GM18505 (cell line): ENCODE measurements at regions not wholly inside any gene's neighbourhood (a gene's known extent, or its start where the extent isn't known, plus 50 kb on each side); places are given as distances from the start of the nearest gene placed in this dataset.
"Not testable (repeated sequence)": the region's sequence is repeated elsewhere in the genome, so short reads cannot be mapped to it uniquely, and the experiment has no call there.

Experiments used
- ATAC-seq: cut with Tn5 transposase; IDR thresholded peaks from one replicate; pipeline ENCODE4 v1.9.1; 2021; ENCODE audit not compliant: unreplicated experiment
- POLR2A ChIP-seq: IDR thresholded peaks from 4 replicates; pipeline ENCODE4 v1.6.1; 2011; ENCODE audit warnings: borderline replicate concordance; ENCODE audit not compliant: insufficient read depth, insufficient read length; ENCODE audit errors: extremely low read depth

GRCh38 chr6:145153495-145153894 is 581.8 kb downstream of the EPM2A start:
- no peak for ATAC-seq
- TF ChIP-seq POLR2A: no peak

DNA sequence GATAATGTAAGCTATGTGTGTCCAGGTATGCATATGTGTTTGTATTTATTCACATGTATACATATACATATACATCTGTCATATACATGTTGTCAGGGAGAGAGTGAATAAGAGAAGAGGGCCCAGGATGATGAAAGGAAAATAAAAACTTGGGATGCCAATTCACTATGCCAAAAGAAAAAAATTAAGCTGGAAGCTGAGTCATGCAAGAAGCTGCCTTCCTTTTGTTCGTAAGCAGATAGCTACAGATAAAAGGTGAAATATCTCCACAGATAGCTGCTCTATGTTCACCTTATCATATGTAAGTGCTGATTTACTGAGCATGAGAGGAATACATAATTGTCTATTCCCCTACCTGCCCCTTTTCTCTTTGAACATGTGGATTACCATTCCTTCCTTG is 579.9 kb downstream of the EPM2A start:
- no peak for TF ChIP-seq POLR2A
- no peak for ATAC-seq

- TF ChIP-seq POLR2A: no peak
- ATAC-seq: no peak
Observed at GRCh38 chr6:145155873-145156782, 579.2 kb downstream of the EPM2A start.

- ATAC-seq: not testable (repeated sequence)
Observed at GRCh38 chr6:145158636-145159035, 576.7 kb downstream of the EPM2A start.

DNA sequence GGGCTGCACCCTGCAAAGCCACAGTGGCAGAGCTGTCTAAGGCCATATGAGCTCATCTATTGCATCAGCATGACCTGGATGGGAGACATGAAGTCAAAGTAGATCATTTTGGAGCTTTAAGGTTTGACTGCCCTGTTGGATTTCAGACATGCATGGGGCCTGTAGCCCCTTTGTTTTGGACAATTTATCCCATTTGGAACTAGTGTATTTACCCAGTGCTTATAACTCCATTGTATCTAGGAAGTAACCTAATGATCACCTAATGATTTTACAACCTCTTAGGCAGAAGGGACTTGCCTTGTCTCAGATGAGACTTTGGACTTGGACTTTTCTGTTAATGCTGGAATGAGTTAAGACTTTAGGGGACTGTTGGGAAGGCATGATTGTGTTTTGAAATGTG is 575.4 kb downstream of the EPM2A start:
- no peak for TF ChIP-seq POLR2A
- no peak for ATAC-seq

DNA sequence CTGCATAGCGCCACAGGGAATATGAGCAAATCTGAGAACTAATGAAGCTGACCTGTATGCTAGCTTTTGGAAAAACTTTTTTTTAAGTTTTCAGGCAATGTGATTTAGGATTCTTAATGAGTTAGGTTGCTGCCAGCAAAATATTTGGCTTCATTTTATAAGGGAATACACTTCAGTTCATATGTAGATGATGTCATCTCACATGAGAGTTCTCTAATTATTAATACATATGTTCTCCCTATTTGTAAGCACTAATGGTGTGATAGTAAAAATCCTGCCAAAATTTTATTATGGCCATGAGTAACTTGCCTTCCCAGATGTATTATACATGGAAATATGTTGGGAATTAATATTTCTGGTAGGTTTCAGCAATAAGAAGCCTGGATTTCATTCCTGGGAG is 573.8 kb downstream of the EPM2A start:
- TF ChIP-seq POLR2A: no peak
- no peak for ATAC-seq

DNA sequence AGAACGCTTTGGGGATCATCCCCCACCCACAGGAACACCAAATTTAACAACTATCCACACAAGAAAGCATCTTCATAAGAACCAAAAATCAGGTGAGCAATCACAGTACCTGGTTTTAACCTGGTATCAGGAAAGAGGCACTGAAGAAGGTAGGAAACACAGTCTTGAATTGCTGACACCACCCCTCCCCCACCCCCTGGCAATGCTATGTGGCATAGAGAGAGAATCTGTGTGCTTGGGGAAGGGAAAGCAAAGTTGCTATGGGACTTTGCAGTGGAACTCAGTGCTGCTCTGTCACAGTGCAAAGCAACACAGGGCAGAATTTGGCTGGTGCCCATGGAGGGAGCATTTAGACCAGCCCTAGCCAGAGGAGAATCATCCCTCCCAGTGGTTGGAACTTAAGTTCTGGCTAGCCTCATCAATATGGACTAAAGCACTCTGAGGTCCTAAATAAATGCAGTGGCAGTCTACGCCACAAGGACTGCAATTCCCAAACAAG is 565.5 kb downstream of the EPM2A start:
- TF ChIP-seq POLR2A: no peak
- no peak for ATAC-seq

DNA sequence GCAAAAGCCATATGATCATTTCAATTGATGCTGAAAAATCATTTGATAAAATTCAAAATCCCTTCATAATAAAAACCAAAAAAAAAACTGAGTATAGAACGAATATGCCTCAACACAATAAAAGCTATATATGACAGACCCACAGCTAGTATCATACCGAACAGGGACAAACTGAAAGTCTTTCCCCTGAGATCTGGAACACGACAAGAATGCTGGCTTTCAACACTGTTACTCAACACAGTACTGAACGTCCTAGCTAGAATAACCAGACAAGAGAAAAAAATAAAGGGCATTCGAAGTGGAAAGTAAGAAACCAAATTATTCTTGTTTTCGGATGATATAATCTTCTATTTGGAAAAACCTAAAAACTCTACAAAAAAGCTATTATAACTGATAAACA is 559.9 kb downstream of the EPM2A start:
- TF ChIP-seq POLR2A: no peak
- ATAC-seq: no peak

DNA sequence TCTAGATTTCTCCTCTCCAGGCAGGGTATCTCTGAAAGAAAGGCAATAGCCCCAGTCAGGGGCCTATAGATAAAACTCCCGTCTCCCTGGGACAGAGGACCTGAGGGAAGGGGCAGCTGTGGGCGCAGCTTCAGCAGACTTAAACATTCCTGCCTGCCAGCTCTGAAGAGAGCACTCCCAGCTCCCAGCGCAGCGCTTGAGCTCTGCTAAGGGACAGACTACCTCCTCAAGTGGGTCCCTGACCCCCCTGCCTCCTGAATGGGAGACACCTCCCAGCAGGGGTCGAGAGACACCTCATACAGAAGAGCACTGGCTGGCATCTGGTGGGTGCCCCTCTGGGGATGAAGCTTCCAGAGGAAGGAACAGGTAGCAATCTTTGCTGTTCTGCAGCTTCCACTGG is 556.9 kb downstream of the EPM2A start:
- TF ChIP-seq POLR2A: no peak

DNA sequence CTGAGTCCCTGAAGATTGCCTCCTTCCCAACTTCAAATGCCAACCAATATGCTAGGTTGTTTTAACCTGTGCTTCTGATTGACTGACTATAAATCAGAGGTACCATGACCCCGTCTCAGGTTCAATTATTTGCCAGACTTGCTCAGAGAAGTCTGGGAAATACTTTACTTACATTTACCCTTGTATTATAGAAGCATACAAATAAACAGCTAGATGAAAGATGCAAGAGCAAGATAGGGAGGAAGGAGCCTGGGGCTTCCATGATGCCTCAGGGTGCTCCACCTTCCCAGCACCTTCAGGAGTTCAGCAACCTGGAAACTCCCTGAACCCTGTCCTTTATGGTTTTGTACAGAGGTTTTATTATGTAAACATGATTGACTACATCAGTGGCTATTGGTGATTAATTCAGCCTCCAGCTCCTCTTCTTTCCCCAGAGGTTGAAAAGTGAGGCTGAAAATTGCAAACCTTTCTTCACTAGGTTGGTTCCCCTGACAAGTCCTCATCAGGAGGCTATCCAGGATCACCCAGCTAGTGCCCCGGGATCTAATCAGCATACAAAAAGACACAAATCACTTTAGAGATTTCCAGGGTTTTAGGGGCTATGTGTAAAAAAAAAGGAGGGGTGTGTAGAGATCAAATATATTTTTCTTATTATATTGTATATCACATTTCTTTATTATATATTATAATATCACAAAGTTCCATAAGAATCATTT is 547.7 kb downstream of the EPM2A start:
- no peak for ATAC-seq
- TF ChIP-seq POLR2A: no peak

More for the DNA sequence above, 556.9 kb downstream of the EPM2A start:
- ATAC-seq: no peak

- TF ChIP-seq POLR2A: no peak
- ATAC-seq: no peak
Observed at GRCh38 chr6:145189836-145190235, 545.5 kb downstream of the EPM2A start.

- no peak for ATAC-seq
- TF ChIP-seq POLR2A: no peak
Observed at GRCh38 chr6:145194389-145194788, 540.9 kb downstream of the EPM2A start.

- no peak for ATAC-seq
Observed at GRCh38 chr6:145199961-145200360, 535.4 kb downstream of the EPM2A start.

DNA sequence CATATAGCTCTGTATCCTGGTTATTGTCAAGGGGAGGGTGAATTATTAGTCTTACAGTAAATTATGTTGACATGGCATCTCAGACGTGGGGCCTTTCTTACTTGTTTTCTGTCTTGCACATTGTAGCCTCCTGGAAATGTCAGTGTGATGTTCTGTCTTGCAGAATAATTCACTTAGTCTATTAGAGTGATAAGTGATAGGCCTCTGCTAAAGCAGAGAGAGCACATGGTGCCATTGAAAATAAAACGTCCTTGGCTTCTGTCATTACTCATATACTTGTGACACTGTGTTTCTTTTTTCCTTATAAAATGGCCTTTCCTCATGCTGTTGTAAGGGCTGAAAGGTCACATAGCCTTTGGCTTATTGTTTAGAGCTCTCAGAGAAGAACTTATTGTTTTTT is 531.0 kb downstream of the EPM2A start:
- TF ChIP-seq POLR2A: no peak
- ATAC-seq: no peak

More at GRCh38 chr6:145199961-145200360, 535.4 kb downstream of the EPM2A start:
- TF ChIP-seq POLR2A: no peak
